Activated CD8-positive, alpha-beta T cell treated with anti-CD3 and anti-CD28 coated beads for 36 hours (primary cell): ENCODE measurements at regions not wholly inside any gene's neighbourhood (a gene's known extent, or its start where the extent isn't known, plus 50 kb on each side); places are given as distances from the start of the nearest gene placed in this dataset.

ENCODE experiments used
- ATAC-seq: fragments of 200-7000 bp; cut with Tn5 transposase; one replicate; pipeline ENCODE4 v1.10.0; 2021; ENCODE audit warnings: mild to moderate bottlenecking, moderate library complexity
- CTCF ChIA-PET: fragments of 350-600 bp; sonication (Branson Sonifier 250); formaldehyde crosslinking; loops from one replicate; lab custom pipeline; 2021; ENCODE audit warnings: antibody characterized with exemption; lab: Charles Lee
- POLR2A ChIA-PET: fragments of 350-600 bp; sonication (Branson Sonifier 250); formaldehyde crosslinking; loops from one replicate; lab custom pipeline; 2021; ENCODE audit warnings: antibody characterized with exemption; lab: Charles Lee
- DNase-seq: peaks from one replicate; pipeline ENCODE4 v3.0.0-alpha.2; 2020
- H3K27ac Mint-ChIP-seq: one replicate; pipeline ENCODE4 v1.8.0; 2021; ENCODE audit warnings: mild to moderate bottlenecking, mixed read lengths
- H3K27me3 Mint-ChIP-seq: one replicate; pipeline ENCODE4 v1.8.0; 2021; ENCODE audit warnings: mixed read lengths
- H3K36me3 Mint-ChIP-seq: one replicate; pipeline ENCODE4 v1.8.0; 2021; ENCODE audit warnings: low read depth, mixed read lengths
- H3K4me1 Mint-ChIP-seq: one replicate; pipeline ENCODE4 v1.8.0; 2021; ENCODE audit warnings: low read depth, mixed read lengths
- H3K4me3 Mint-ChIP-seq: one replicate; pipeline ENCODE4 v1.8.0; 2021; ENCODE audit warnings: mild to moderate bottlenecking, moderate library complexity, mixed read lengths
- H3K9me3 Mint-ChIP-seq: one replicate; pipeline ENCODE4 v1.8.0; 2021; ENCODE audit warnings: mixed read lengths
- intact Hi-C: fragments of 100-400 bp; cut with micrococcal nuclease; formaldehyde crosslinking; loops from one replicate; pipeline ENCODE4 v1.10.0; 2022
- TF ChIP-seq, protein P1 (sequence below): fragments of 200-600 bp; IDR thresholded peaks from one replicate; pipeline ENCODE4 v1.8.0; 2022; ENCODE audit warnings: antibody characterized with exemption, mild to moderate bottlenecking

DNA sequence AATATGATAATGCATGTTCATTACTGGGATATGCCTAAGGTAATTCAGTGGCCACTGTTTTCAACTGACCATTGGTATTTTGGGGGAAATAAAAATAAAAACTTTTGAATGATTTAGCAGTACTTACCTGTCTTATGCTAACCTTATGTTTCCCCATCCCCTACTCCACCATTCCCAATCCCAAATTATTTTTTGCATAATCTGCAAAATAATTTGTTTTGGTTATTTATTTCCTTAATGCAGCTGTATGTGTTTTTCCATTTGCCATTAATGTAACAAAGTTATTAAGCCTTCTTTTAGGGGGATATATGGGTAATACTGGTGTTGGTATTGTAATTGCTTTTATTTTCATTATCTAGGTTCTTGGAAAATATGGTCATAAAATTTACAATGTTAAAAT is 213.9 kb upstream of the GULP1 start:
- TF ChIP-seq, protein P1, sequence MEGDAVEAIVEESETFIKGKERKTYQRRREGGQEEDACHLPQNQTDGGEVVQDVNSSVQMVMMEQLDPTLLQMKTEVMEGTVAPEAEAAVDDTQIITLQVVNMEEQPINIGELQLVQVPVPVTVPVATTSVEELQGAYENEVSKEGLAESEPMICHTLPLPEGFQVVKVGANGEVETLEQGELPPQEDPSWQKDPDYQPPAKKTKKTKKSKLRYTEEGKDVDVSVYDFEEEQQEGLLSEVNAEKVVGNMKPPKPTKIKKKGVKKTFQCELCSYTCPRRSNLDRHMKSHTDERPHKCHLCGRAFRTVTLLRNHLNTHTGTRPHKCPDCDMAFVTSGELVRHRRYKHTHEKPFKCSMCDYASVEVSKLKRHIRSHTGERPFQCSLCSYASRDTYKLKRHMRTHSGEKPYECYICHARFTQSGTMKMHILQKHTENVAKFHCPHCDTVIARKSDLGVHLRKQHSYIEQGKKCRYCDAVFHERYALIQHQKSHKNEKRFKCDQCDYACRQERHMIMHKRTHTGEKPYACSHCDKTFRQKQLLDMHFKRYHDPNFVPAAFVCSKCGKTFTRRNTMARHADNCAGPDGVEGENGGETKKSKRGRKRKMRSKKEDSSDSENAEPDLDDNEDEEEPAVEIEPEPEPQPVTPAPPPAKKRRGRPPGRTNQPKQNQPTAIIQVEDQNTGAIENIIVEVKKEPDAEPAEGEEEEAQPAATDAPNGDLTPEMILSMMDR, result no peak
- POLR2A ChIA-PET, result no interaction called here
- no peaks in the 10 kb centered on the region for H3K27me3 Mint-ChIP-seq
- H3K4me3 Mint-ChIP-seq, result no peak overlapping the region
- H3K27ac Mint-ChIP-seq, result no peak overlapping the region
- H3K4me1 Mint-ChIP-seq, result no peaks in the 10 kb centered on the region
- no peaks in the 10 kb centered on the region for H3K36me3 Mint-ChIP-seq
- intact Hi-C loops, result no loop called here
- CTCF ChIA-PET, result no interaction called here
- no peak for ATAC-seq
- no peak for DNase-seq
- peaks cover 15% of the 10 kb centered on the region for H3K9me3 Mint-ChIP-seq

DNA sequence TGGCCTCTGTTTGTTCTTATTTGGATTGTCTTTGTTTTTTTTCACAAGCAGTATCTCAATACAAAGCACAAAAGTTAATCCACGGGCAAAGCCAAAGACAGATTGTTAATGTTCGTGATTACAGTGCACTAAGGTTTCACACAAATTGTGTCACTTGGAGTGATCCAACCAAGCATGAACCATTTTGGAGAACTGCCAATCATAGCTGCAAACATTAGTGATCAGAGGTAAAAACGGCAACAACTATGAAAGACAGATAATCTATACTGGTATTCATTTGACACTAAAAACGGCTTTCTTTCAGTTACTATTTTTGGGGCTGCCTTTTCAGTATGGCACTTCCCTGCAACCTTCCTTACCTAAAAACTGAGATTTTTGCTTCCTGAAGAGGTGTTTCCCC is 213.1 kb upstream of the GULP1 start:
- intact Hi-C loops, result no loop called here
- TF ChIP-seq, protein P1, result no peak
- ATAC-seq, result no peak
- H3K9me3 Mint-ChIP-seq, result peaks cover 10% of the 10 kb centered on the region
- no peaks in the 10 kb centered on the region for H3K27me3 Mint-ChIP-seq
- ChIA-PET CTCF (no interaction called here), POLR2A (no interaction called here)
- H3K4me1 Mint-ChIP-seq, result no peaks in the 10 kb centered on the region
- H3K36me3 Mint-ChIP-seq, result no peaks in the 10 kb centered on the region
- no peak overlapping the region for H3K4me3 Mint-ChIP-seq
- DNase-seq, result no peak
- no peak overlapping the region for H3K27ac Mint-ChIP-seq

DNA sequence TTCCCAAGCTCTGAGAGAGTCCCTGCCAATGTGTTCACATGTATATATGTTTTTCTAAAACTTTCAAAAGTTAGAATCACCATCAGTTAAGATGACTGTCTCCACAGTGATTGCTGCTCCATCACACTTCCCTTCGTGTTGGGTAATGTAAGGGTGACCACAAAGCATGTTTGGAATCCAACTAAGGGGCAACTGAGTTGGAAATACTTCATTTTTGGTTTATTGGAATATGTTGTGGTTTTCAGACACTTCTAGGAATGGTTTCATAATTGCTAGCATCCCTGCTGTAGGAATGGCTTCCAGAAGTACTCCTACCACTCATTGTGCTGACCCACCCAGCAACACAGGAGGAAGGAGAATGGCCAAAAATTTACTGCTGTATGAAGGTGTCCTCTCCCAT is 212.5 kb upstream of the GULP1 start:
- Mint-ChIP-seq H3K4me1 (no peaks in the 10 kb centered on the region), H3K36me3 (no peaks in the 10 kb centered on the region), H3K9me3 (peaks cover 8% of the 10 kb centered on the region), H3K27ac (no peak overlapping the region), H3K27me3 (no peaks in the 10 kb centered on the region), H3K4me3 (no peak overlapping the region)
- intact Hi-C loops, result no loop called here
- ATAC-seq (no peak), DNase-seq (no peak)
- TF ChIP-seq, protein P1, result no peak
- ChIA-PET POLR2A (no interaction called here), CTCF (no interaction called here)

DNA sequence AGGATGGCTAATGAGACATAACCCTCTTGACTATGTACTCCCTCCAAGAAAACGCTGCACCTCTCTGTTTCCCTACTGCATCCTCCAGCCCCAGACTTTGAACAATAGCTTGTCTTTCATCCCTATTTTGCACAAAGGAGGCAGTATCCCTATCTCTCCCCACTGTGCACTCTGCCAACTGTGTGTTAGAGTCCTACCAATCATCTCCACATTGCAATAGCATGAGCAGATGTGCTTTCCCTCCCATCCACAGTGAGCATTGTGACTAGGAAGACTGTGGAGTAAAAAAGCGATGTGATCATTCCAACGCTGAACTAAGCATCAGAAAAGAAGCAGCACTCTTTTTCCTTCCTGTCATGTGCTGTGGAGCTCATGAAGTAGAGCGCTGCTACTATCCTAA is 206.3 kb upstream of the GULP1 start:
- DNase-seq (no peak), ATAC-seq (no peak)
- Mint-ChIP-seq H3K4me1 (no peaks in the 10 kb centered on the region), H3K27ac (no peak overlapping the region), H3K27me3 (no peaks in the 10 kb centered on the region), H3K9me3 (peaks cover 2% of the 10 kb centered on the region), H3K36me3 (no peaks in the 10 kb centered on the region), H3K4me3 (no peak overlapping the region)
- TF ChIP-seq, protein P1, result no peak
- intact Hi-C loops, result no loop called here
- ChIA-PET CTCF (no interaction called here), POLR2A (no interaction called here)

DNA sequence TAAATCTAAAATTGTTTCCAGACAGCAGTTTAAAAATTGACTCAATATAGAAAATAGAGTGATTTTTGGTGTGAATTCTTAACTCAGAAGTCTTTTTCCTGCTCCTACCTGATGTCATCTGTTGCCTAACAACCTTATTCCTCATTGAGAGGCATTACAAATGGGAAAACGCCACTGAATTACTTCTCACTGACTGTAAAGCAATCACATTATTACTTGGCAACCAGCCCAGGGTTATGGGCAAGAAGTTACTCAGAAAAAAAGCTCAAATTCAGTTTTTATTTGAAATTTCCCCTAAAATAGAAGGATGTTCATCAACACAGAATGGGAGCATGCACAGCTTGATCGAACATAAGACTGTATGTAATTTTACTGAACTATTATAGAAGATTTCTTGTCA is 201.8 kb upstream of the GULP1 start:
- CTCF ChIA-PET, result no interaction called here
- no peaks in the 10 kb centered on the region for H3K36me3 Mint-ChIP-seq
- no peaks in the 10 kb centered on the region for H3K27me3 Mint-ChIP-seq

More for the DNA sequence above, 201.8 kb upstream of the GULP1 start:
- DNase-seq, result no peak
- TF ChIP-seq, protein P1, result no peak
- no peaks in the 10 kb centered on the region for H3K4me1 Mint-ChIP-seq
- POLR2A ChIA-PET, result interaction anchor here (0.7 kb wide), 1 partner anchor 404 kb away, joined by 3 read pairs; no protein-coding TSS in a partner anchor
- H3K9me3 Mint-ChIP-seq, result peaks cover 2% of the 10 kb centered on the region
- no peak overlapping the region for H3K4me3 Mint-ChIP-seq
- H3K27ac Mint-ChIP-seq, result no peak overlapping the region
- ATAC-seq, result no peak
- intact Hi-C loops, result no loop called here
